ENCODE measurements at regions not wholly inside any gene's neighbourhood (a gene's known extent, or its start where the extent isn't known, plus 50 kb on each side); places are given as distances from the start of the nearest gene placed in this dataset.
"Not testable (repeated sequence)": the region's sequence is repeated elsewhere in the genome, so short reads cannot be mapped to it uniquely, and the experiment has no call there.

GRCh38 chr5:17037751-17038150, 101.7 kb upstream of the MYO10 start:
- DNase-seq, result no peak

- no peak for DNase-seq
These were observed 103.1 kb upstream of the MYO10 start for GRCh38 chr5:17039170-17039569.

DNA sequence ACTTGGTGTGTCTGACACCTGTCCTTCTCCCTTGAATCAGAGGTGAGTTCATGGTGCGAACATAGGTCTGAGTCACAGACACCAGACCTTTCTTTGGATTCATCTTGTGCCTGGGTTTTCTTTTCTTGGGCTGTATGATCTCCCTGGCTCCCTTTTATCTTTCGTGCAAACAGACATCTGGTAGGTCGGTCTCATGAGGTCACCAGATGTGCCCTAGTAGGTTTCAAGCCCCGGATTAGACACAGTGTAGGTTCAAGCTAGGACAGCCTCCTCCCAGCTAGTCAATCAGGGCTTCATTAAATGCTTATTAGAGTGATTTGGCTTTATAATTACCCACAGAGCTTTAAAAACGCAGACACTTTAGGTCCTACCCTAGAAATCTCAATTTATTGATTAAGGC, 106.0 kb upstream of the MYO10 start:
- no peak for DNase-seq

GRCh38 chr5:17046320-17046719, 110.2 kb upstream of the MYO10 start:
- no peak for DNase-seq

DNA sequence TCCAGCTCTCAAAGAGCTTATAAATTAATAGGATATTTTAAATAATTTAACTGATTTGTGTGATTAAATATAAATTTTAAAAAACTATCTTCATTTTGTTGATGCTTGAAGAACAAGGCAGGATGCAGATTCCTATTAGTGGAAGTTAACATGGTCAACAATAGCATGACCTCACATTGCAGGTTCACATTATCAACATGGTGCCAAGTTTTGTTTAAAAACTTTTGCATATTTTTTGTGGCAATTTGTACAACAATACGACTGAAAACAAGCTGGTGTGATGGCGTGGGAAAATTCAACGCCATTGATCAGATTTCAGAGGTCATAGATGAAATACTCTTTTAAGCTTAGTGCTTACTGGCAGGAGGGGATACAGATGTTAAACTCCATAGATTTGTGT, 114.1 kb upstream of the MYO10 start:
- DNase-seq, result no peak

DNA sequence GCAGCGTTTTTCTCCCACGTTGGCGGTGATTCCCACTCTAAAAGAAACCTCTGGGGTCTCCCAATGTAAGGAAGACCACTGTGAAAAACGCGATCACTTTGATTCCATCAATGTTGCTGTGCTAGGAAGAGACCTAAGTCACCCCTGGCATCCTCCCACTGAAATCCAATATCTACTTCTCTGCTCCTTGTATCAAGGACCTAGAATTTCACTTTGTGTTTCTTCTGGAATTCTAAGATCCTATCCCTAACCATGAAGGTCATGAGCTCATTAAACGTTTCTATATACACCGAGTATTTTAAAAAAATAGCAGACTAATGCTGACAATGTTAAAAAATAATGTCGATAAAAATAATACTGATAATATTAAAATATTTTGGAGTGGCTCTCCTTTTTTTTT, 118.8 kb upstream of the MYO10 start:
- no peak for DNase-seq

DNA sequence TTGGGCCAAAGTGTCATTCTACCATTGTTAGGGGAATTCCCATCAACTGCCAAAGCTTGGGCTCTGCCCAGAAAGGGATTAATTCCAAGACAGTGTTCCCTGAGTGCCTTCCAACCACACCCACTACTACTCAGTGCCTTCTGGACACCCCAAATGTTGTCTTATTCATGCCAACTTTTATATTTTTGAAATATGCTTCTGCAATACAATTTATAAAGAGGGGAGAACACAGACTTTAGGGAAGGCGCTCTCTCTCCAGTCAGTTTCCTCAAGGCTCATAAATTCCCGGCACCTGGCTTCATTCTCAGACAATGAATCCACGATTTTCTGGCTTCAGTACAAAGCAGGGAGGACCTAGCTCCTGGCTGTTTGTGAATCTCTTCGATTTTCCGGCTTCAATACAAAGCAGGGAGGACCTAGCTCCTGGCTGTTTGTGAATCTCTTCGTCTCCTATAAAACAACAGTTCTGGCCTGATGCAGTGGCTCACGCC, 120.1 kb upstream of the MYO10 start:
- peak; percentile 26 for DNase-seq

DNA sequence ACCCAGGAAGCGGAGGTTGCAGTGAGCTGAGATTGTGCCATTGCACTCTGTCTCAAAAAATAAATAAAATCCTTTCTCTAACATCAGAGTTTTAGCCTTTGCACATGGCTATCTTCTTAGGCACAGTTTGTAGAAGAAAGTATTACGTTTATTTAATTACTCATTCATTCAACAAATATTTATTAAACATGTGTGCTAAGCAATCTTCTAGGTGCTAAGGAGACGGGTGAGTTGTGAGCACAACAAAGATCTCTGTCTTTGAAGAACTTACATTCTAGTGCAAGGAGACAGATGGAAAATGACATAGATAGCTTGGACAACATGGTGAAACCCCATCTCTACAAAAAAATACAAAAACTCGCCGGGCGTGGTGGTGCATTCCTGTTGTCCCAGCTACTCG, 122.3 kb upstream of the MYO10 start:
- DNase-seq, result no peak

- no peak for DNase-seq
These were observed 125.9 kb upstream of the MYO10 start for GRCh38 chr5:17061973-17062470.

GRCh38 chr5:17062741-17063140, 126.7 kb upstream of the MYO10 start:
- not testable (repeated sequence) for DNase-seq

DNA sequence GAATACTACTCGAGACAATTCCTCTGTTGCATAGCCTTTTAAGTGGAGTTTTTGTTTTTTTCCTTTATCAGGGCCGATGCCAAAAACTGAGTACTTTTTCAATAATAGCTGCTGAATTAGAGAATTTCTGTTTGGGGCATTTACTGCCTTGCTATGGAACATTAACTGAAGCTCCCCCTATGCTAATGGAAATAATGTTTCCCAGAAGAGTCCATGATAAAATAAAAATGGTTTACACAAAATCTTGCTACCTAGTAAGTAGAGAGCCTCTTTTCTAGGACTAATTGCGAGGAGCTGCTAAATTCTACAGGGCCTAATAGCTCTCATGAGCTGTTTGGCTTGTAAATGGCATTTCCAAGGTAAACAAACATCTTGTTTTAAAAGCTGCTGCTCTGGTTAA, 128.2 kb upstream of the MYO10 start:
- DNase-seq, result no peak

GRCh38 chr5:17065458-17065857, 129.4 kb upstream of the MYO10 start:
- DNase-seq, result no peak

DNA sequence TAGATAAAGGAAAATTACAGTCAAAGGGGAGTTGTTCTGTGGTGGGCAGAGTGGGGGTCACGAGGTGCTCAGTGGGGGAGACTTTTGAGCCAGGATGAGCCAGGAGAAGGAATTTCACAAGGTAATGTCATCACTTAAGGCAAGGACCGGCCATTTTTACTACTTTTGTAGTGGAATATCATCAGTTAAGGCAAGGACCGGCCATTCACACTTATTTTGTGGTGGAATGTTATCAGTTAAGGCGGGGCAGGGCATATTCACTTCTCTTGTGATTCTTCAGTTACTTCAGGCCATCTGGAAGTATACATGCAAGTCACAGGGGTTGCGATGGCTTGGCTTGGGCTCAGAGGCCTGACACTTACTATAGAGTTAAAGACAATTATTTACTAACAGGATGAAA, 129.9 kb upstream of the MYO10 start:
- not testable (repeated sequence) for DNase-seq

DNA sequence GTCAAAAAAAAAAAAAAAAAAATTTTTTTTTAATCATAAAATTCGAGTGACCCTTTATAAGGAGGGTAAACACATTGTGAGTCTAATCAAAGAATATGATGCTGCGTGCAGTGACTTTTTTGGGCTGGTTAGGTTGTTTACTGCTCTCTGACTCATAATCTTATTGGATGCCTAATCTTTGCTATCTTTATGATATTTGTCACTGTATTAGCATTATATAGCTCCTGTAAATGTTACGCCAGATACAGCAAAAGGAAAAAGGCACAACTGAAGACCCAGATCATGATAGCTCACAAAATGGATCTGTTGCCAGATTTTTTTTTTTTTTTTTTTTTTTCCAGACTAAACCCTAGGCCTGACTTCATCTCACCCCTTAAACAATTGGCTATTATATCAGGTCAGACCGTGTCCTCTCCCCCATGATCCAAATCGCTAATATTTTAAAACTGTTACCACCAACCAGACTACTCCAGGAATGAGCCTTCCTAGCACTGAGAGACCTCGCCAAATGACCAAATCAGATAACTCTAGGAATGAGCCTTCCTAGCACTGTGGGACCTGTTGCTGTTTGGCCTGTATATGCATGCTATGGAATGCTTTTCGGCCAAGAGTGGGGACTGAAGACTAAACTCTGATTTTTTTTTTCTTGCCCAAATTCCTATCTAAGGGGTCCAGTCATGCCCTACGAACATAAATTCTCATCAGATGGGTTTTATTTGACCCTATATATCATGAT, 131.7 kb upstream of the MYO10 start:
- DNase-seq, result no peak

DNA sequence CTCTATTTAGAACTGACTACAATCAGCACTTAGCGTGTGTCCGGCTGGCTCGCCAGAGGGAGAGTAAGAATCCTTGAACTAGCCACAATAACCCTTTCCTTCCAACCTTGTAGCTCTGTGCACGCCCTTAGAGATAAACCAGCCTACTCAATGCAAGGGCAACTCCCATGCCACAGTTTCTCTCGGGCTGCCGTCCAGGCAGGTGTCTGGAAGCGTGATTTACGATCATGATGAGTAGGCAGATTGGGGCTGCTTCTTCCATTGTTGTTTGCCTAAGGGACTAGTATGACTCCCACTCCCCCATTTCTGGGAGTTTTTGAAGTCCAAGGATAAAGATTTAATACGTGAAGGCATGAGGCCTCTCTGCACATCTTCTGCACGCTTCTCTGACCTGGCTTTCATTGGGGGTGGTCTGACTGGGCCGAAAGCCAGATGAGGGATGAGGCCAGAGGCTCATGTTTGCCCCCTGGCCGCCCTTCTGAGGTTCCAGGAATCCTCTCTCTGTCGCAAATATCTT, 134.0 kb upstream of the MYO10 start:
- DNase-seq, result no peak

- no peak for DNase-seq
These were observed 134.6 kb upstream of the MYO10 start for GRCh38 chr5:17070647-17071046.

GRCh38 chr5:17075236-17075635, 139.1 kb upstream of the MYO10 start:
- DNase-seq, result no peak

GRCh38 chr5:17076272-17076671, 140.2 kb upstream of the MYO10 start:
- DNase-seq, result no peak

DNA sequence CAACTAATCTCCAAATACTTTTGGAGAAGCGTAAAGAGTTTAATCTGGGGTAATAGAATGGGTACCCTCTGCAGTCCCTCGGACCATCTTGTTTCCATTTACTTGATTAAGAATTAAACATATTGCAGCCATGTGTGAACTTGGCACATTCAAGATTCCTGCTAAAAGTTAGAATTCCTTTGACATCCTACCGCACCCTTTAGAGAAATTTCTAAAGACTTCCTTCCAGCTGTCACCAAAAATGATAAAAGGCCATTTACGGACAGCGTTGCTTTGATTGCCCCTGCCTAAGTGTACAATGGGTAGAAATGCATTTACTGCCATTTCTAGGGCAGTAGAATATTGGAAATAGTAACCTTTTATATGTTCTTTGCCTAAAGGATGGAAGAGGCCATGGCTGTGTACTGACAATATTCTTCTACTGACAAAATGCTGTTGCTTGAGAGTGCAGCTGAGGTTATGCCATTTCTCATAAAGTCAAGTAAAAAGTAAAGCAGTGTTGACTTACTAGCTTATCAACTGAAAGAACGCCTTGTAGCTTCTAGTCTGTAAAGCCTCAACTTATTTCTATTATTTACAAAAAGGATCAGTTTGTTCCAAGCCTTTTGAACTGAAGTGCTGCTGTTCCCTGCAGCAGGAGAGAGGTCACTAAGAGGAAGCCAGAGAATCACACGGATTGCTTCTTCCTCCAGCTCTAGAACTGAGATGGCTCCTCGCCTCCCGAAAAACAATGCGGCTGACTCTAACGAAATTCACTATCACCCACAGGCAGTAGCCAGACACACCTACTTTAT, 139.8 kb upstream of the BASP1 start:
- DNase-seq, result no peak

DNA sequence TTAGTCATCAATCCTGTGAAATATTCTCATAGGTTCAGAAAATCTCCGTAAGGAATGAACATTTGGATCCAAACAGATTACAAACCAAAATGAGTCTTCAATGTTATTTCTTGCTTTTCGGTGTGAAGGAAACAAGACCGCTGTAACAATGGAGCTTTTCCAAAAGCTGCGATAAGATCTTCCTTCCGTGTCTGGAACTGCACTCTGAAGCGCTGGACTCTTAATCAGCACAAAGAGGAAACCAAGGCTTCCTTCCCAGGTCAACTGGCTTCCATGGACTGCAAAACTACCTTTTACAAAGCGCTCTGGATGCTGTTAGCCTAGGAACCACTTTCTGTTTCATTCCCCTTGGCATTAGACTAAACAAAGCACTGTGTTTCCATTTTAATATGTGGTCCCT, 137.9 kb upstream of the BASP1 start:
- DNase-seq, result no peak

DNA sequence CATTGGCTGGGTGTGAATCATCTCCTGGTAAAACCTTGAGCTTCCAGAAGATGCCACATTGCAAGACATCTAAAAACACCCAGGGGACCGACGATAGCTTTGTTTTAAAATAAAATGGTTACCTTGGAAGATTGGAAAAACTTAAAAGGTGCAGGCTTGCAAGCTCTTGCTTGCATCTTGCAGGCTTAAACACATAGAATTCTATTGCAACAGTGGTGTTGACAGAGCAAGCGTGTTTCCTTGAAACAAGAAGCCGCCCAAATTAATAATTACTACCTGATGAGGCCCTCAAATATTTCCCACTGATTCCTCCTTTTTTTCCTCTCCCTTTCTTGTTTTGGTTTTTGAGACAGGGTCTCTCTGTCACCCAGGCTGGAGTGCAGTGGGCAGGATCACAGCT, 137.1 kb upstream of the BASP1 start:
- no peak for DNase-seq

GRCh38 chr5:17081142-17081541, 136.3 kb upstream of the BASP1 start:
- DNase-seq, result no peak

- DNase-seq, result not testable (repeated sequence)
These were observed 134.2 kb upstream of the BASP1 start for GRCh38 chr5:17083276-17083675.

DNA sequence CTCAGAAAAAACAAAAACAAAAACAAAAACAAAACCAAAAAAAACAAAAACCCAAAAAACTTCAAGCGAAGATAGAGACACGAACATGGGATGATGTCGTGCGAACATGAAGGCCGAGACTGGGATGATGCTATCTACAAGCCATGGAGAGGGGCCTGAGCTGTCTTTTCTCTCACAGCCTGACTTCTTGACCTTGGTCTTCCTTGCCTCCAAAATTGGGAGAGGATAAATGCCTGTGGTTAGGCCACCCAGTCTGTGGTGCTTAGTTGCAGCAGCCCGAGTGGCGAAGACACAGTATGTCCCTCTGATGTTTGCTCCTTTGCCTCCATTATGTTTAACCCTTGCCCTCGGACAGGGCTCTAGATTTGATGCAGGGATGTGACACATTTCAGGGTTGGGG, 130.4 kb upstream of the BASP1 start:
- DNase-seq, result no peak

Measured in hindlimb muscle (tissue), 1 donor.